HepG2 (cell line): ENCODE measurements at regions not wholly inside any gene's neighbourhood (a gene's known extent, or its start where the extent isn't known, plus 50 kb on each side); places are given as distances from the start of the nearest gene placed in this dataset.

ENCODE experiments used
- ATAC-seq: fragments of 200-7000 bp; cut with Tn5 transposase; 3 replicates; pipeline ENCODE4 v1.9.1; 2020; ENCODE audit warnings: mild to moderate bottlenecking, moderate library complexity
- BruUV-seq: library from RNA; stranded (reverse); fragments of 400-500 nt; replicated peaks from 2 replicates; lab custom pipeline; 2021; lab: Mats Ljungman, UMichigan
- CTCF ChIA-PET: fragments of 300-600 bp; formaldehyde crosslinking; extraction: SDS; loops from one replicate; lab custom pipeline; 2021; ENCODE audit warnings: low total read pairs, inconsistent platforms, low intra/inter-chr PET ratio; lab: Yijun Ruan, JAX
- POLR2A ChIA-PET: fragments of 350-600 bp; sonication (Branson Sonifier 250); formaldehyde crosslinking; loops from one replicate; lab custom pipeline; 2020; ENCODE audit warnings: antibody characterized with exemption, inconsistent platforms; lab: Yijun Ruan, JAX
- DNase-seq: peaks from one replicate; pipeline ENCODE4 v3.0.0-alpha.2; 2015; ENCODE audit warnings: low spot score
- FAIRE-seq: peaks from 3 replicates; lab custom pipeline; 2011; peaks lifted over from hg19 to GRCh38; lab: Jason Lieb, UNC
- H2AFZ ChIP-seq: one replicate; pipeline ENCODE4 v1.6.1; 2011; ENCODE audit warnings: low read length, inconsistent platforms
- H3K27ac ChIP-seq: fragments of 300-600 bp; 3 replicates; pipeline ENCODE4 v1.8.0; 2011; ENCODE audit warnings: mixed run types, mild to moderate bottlenecking, mixed read lengths, low read length, inconsistent platforms; ENCODE audit not compliant: insufficient read depth; ENCODE audit errors: extremely low read length
- H3K27me3 ChIP-seq, 2 experiments: fragments of 200-600 bp in 1 of 2; 2 replicates in 1 of 2; 3 replicates in 1 of 2; pipeline versions ENCODE4 v1.6.0 to v1.8.0; 2011; ENCODE audit warnings: low read length in 2 of 2, mild to moderate bottlenecking in 2 of 2, moderate library complexity in 2 of 2, inconsistent platforms in 1 of 2; ENCODE audit not compliant: insufficient read depth in 2 of 2, control insufficient read depth in 1 of 2
- H3K36me3 ChIP-seq, 2 experiments: fragments of 200-600 bp in 1 of 2; replicated peaks in 1 of 2; 2 replicates in 1 of 2; 3 replicates in 1 of 2; pipeline versions ENCODE4 v1.5.1 to v1.8.0; 2011; ENCODE audit warnings: low read length in 2 of 2, inconsistent platforms in 1 of 2; ENCODE audit not compliant: insufficient read depth in 2 of 2, control insufficient read depth in 1 of 2
- H3K4me1 ChIP-seq: 2 replicates; pipeline ENCODE4 v1.5.1; 2012; ENCODE audit warnings: low read length, inconsistent platforms; ENCODE audit not compliant: insufficient read depth
- H3K4me2 ChIP-seq: 2 replicates; pipeline ENCODE4 v1.6.0; 2011; ENCODE audit warnings: low read depth, low read length, inconsistent platforms
- H3K4me3 ChIP-seq, 3 experiments: fragments of 200-600 bp in 1 of 3; sonication (generic), shearing (Covaris generic) in 1 of 3; replicated peaks in 1 of 3; 2 replicates each; pipeline ENCODE4 v1.5.1; 2011 to 2016; ENCODE audit warnings: low read length in 3 of 3, inconsistent platforms in 2 of 3, low read depth in 2 of 3, mild to moderate bottlenecking in 2 of 3, control low read depth in 1 of 3, mixed read lengths in 1 of 3; ENCODE audit not compliant: insufficient read depth in 1 of 3
- H3K79me2 ChIP-seq: one replicate; pipeline ENCODE4 v1.6.1; 2011; ENCODE audit warnings: low read length, inconsistent platforms; ENCODE audit not compliant: insufficient read depth
- H3K9ac ChIP-seq: 2 replicates; pipeline ENCODE4 v1.6.0; 2011; ENCODE audit warnings: mild to moderate bottlenecking, low read depth, low read length, inconsistent platforms; ENCODE audit not compliant: insufficient read depth
- H3K9me3 ChIP-seq: 2 replicates; pipeline ENCODE4 v1.5.1; 2012; ENCODE audit warnings: mild to moderate bottlenecking, low read length
- H4K20me1 ChIP-seq: 2 replicates; pipeline ENCODE4 v1.6.0; 2011; ENCODE audit warnings: inconsistent platforms, mild to moderate bottlenecking, low read length, moderate library complexity; ENCODE audit not compliant: insufficient read depth
- AHR ChIP-seq: IDR thresholded peaks from 2 replicates; pipeline ENCODE4 v1.6.1; 2018; ENCODE audit warnings: missing genetic modification reagents, missing compliant biosample characterization
- CEBPB ChIP-seq: IDR thresholded peaks from 2 replicates; pipeline ENCODE4 v1.6.1; 2011; ENCODE audit warnings: low read depth, low read length, improper control_type of control experiment, borderline replicate concordance
- ELF3 ChIP-seq: IDR thresholded peaks from 2 replicates; pipeline ENCODE4 v1.6.1; 2016; ENCODE audit warnings: missing genetic modification reagents, missing compliant biosample characterization
- GABPA ChIP-seq, 2 experiments: IDR thresholded peaks; 2 replicates each; pipeline ENCODE4 v1.6.1; 2011 to 2016; ENCODE audit warnings: low read depth in 2 of 2, low read length in 1 of 2, missing biosample characterization in 1 of 2, missing genetic modification characterization in 1 of 2
- HNF4A ChIP-seq: sonication (generic); formaldehyde crosslinking; IDR thresholded peaks from 2 replicates; pipeline ENCODE4 v1.4.0; 2020; ENCODE audit warnings: missing genetic modification reagents
- MED8 ChIP-seq: sonication (generic); formaldehyde crosslinking; IDR thresholded peaks from 2 replicates; pipeline ENCODE4 v1.8.1; 2023; ENCODE audit warnings: mild to moderate bottlenecking, missing genetic modification reagents; ENCODE audit not compliant: insufficient replicate concordance
- RARA ChIP-seq: IDR thresholded peaks from 2 replicates; pipeline ENCODE4 v1.6.1; 2016; ENCODE audit warnings: missing genetic modification reagents, missing compliant biosample characterization
- RNF219 ChIP-seq: sonication (generic); formaldehyde crosslinking; IDR thresholded peaks from 2 replicates; pipeline ENCODE4 v1.5.0; 2020; ENCODE audit warnings: mild to moderate bottlenecking, missing genetic modification reagents
- SPEN ChIP-seq: sonication (generic); formaldehyde crosslinking; IDR thresholded peaks from 2 replicates; pipeline ENCODE4 v1.5.1; 2020; ENCODE audit warnings: low read depth, mild to moderate bottlenecking, missing genetic modification reagents
- TBX2 ChIP-seq: sonication (generic); formaldehyde crosslinking; IDR thresholded peaks from 2 replicates; pipeline ENCODE4 v1.5.0; 2020; ENCODE audit warnings: missing genetic modification reagents, mild to moderate bottlenecking, borderline replicate concordance
- ZFX ChIP-seq: sonication (generic); formaldehyde crosslinking; IDR thresholded peaks from 2 replicates; pipeline ENCODE4 v1.4.0; 2020; ENCODE audit warnings: mild to moderate bottlenecking, low read depth, missing genetic modification reagents, moderate library complexity
- ZNF274 ChIP-seq: sonication (generic); formaldehyde crosslinking; IDR thresholded peaks from 2 replicates; pipeline ENCODE4 v1.5.1; 2020; ENCODE audit warnings: mild to moderate bottlenecking, missing genetic modification reagents
- ZNF276 ChIP-seq: sonication (generic); formaldehyde crosslinking; IDR thresholded peaks from 2 replicates; pipeline ENCODE4 v1.4.0; 2020; ENCODE audit warnings: mild to moderate bottlenecking, low read depth, missing genetic modification reagents
- ZNF629 ChIP-seq: sonication (generic); formaldehyde crosslinking; conservative IDR thresholded peaks from 2 replicates; pipeline ENCODE4 v1.5.0; 2020; ENCODE audit warnings: missing genetic modification reagents
- ZNF710 ChIP-seq: sonication (generic); formaldehyde crosslinking; IDR thresholded peaks from 2 replicates; pipeline ENCODE4 v1.5.0; 2020; ENCODE audit warnings: mild to moderate bottlenecking, missing genetic modification reagents, borderline replicate concordance
- ZNF749 ChIP-seq: sonication (generic); formaldehyde crosslinking; IDR thresholded peaks from 2 replicates; pipeline ENCODE4 v1.8.0; 2022; ENCODE audit warnings: mild to moderate bottlenecking, missing genetic modification reagents, moderate library complexity, borderline replicate concordance
- WGBS: methylation state at CpG from one replicate; pipeline ENCODE4 v1.1.6; 2017; ENCODE audit warnings: low lambda C conversion rate; 5-methylcytosine and 5-hydroxymethylcytosine counted together
- in situ Hi-C: cut with HindIII; loops from 2 replicates; pipeline ENCODE4 v1.10.0; 2017; ENCODE audit warnings: low pct_unique_long_range_greater_than_20kb; ENCODE audit not compliant: extremely low pct_ligation_motif_present
- intact Hi-C: fragments of 100-400 bp; cut with micrococcal nuclease; formaldehyde crosslinking; loops from one replicate; pipeline ENCODE4 v1.10.0; 2022; ENCODE audit not compliant: unreplicated experiment

GRCh38 chr3:187848401-187848800 is 103.1 kb upstream of the BCL6 start (continued):
- no peak for TF ChIP-seq ZNF710
- no peak for TF ChIP-seq RARA (CRISPR knock-in tag)
- no peak for TF ChIP-seq ZNF749 (CRISPR knock-in tag)
- TF ChIP-seq SPEN (CRISPR knock-in tag), result no peak
- no peak for TF ChIP-seq TBX2 (CRISPR knock-in tag)
- TF ChIP-seq ZNF274 (CRISPR knock-in tag), result no peak
- no peak for TF ChIP-seq ZNF276 (CRISPR knock-in tag)
- no peak for TF ChIP-seq AHR (CRISPR knock-in tag)
- TF ChIP-seq MED8 (CRISPR knock-in tag), result no peak

GRCh38 chr3:187849016-187849654 is 103.9 kb upstream of the BCL6 start:
- no TSS peak for BruUV-seq
- no peaks in the 10 kb centered on the region for H4K20me1 ChIP-seq
- CTCF ChIA-PET, result no interaction called here
- no peaks in the 10 kb centered on the region for H3K79me2 ChIP-seq
- H3K36me3 ChIP-seq, result no peaks in the 10 kb centered on the region
- no peaks in the 10 kb centered on the region for H3K9me3 ChIP-seq
- peak overlapping the region; percentile 59 for H3K4me2 ChIP-seq
- H3K9ac ChIP-seq, result no peak overlapping the region
- POLR2A ChIA-PET, result interaction anchor here (2.3 kb wide), 1 partner anchor 104 kb away, joined by 10 read pairs; the partner anchor contains the start of gene BCL6
- DNase-seq (no peak), ATAC-seq (peak; percentile 81), FAIRE-seq (peak; percentile 59)
- WGBS, result 51% methylated on average over 6 of the region's 6 CpGs
- intact Hi-C loops (no loop called here), in situ Hi-C loops (no loop called here)
- no peak overlapping the region for H3K27ac ChIP-seq
- H2AFZ ChIP-seq, result peak overlapping the region; percentile 37
- no peak overlapping the region; a peak in 1 of 6 replicates for H3K4me3 ChIP-seq
- no peaks in the 10 kb centered on the region for H3K27me3 ChIP-seq
- H3K4me1 ChIP-seq, result peaks cover 46% of the 10 kb centered on the region
- TF ChIP-seq CEBPB, result peak; percentile 13; the same call in 1 of the 2 replicates
- TF ChIP-seq HNF4A (CRISPR knock-in tag), result peak; percentile 55; the same call in 1 of the 2 replicates
- peak; percentile 35; the same call in 1 of the 2 replicates for TF ChIP-seq ZNF629
- no peak for TF ChIP-seq ZFX (CRISPR knock-in tag)
- TF ChIP-seq ELF3 (CRISPR knock-in tag), result 0 out of 2 replicates have a peak, but pooled peaks have one; percentile 11
- TF ChIP-seq RNF219 (CRISPR knock-in tag), result no peak
- no peak for TF ChIP-seq GABPA (IDR thresholded peaks at IDR 0.05; ENCODE audit: low read depth, low read length)
- TF ChIP-seq GABPA (CRISPR knock-in tag; IDR thresholded peaks at IDR 0.05; ENCODE audit: low read depth), result no peak
